ENCODE measurements at regions not wholly inside any gene's neighbourhood (a gene's known extent, or its start where the extent isn't known, plus 50 kb on each side); places are given as distances from the start of the nearest gene placed in this dataset.

DNA sequence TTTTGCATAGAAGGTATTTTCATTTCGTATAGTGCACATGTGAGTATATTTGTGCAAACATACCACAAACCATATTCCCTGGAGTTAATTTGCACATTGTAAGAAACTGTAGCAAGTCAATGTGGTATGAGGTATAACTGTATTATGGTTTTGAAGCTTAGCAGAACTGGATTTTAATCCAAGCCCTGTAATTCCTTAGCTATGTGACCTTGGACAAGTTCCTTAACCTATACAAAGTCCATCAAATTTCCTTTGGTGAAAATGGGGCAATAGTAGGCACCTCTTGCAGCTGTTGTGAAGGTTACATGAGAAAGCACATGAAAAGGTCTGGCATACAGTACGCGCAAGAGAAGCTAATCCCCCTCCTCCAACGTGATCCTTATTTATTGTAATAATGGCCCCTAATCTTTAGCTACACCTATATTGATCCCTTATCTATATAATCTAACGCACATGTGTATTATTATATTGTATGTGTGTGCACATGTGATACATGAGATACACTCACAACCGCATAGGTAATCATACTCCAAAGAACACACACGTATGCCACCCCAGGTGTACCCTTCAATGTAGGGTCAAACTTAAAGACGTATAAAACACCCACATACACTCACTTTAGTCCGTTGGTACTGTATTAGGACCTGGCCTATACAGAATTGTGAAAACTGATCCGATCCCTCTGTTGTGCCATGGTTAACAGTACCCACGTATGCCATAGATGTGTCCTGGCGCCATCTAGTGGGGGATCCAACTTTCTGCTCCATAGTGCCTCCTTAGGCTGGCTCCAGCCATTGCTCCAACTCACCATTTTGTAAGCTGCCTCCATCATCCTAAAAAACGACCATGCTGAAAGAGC is 402.9 kb upstream of the SLC14A2 start:
- Mint-ChIP-seq H3K4me3 (no peak overlapping the region), H3K9me3 (peaks cover 5% of the 10 kb centered on the region), H3K27ac (no peak overlapping the region), H3K36me3 (no peaks in the 10 kb centered on the region), H3K27me3 (peaks cover 2% of the 10 kb centered on the region), H3K4me1 (ENCODE audit: unreplicated experiment) (peaks cover 8% of the 10 kb centered on the region)
- DNase-seq (ENCODE audit: extremely low spot score, unreplicated experiment), result no peak
- TF ChIP-seq, protein P1, sequence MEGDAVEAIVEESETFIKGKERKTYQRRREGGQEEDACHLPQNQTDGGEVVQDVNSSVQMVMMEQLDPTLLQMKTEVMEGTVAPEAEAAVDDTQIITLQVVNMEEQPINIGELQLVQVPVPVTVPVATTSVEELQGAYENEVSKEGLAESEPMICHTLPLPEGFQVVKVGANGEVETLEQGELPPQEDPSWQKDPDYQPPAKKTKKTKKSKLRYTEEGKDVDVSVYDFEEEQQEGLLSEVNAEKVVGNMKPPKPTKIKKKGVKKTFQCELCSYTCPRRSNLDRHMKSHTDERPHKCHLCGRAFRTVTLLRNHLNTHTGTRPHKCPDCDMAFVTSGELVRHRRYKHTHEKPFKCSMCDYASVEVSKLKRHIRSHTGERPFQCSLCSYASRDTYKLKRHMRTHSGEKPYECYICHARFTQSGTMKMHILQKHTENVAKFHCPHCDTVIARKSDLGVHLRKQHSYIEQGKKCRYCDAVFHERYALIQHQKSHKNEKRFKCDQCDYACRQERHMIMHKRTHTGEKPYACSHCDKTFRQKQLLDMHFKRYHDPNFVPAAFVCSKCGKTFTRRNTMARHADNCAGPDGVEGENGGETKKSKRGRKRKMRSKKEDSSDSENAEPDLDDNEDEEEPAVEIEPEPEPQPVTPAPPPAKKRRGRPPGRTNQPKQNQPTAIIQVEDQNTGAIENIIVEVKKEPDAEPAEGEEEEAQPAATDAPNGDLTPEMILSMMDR (conservative IDR thresholded peaks at IDR 0.05), result peak; percentile 88

DNA sequence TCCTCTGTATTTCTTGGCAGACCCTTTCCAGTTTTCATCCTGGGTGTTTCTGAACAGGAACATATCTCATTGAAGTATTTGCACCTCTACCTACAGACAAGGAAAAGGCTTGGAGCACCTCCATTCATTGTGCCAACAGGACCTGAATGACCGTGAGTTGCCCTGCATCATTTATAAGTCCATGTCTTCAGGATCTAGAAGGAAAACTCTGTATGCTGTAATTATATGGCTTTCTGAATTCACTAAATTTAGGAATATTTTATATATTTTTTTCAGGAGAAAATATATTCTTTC is 402.3 kb upstream of the SLC14A2 start:
- no peak overlapping the region for H3K4me3 Mint-ChIP-seq
- H3K4me1 Mint-ChIP-seq (ENCODE audit: unreplicated experiment), result peaks cover 8% of the 10 kb centered on the region
- H3K9me3 Mint-ChIP-seq, result peaks cover 5% of the 10 kb centered on the region
- H3K27ac Mint-ChIP-seq, result no peak overlapping the region
- peaks cover 2% of the 10 kb centered on the region for H3K27me3 Mint-ChIP-seq
- H3K36me3 Mint-ChIP-seq, result no peaks in the 10 kb centered on the region
- DNase-seq (ENCODE audit: extremely low spot score, unreplicated experiment), result no peak
- TF ChIP-seq, protein P1 (conservative IDR thresholded peaks at IDR 0.05), result peak; percentile 31

DNA sequence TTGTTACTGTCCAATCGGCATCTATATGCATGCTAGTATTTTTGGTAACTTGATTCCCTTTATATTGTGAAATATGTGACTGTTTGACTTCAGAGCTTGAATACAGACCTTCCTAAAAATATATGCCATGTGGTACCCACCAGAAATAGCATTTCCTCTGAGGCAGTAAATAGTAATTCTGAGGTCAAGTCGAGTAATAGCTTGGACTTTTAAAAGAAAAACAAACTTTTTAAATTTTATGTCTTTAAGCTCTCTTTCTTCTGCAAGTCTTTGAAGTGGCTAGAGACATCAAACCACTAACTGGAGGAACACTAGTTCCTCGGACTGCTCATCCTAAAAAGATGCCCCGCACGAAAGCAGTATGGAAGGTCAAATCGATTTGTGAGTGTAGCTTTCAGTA is 396.8 kb upstream of the SLC14A2 start:
- TF ChIP-seq, protein P1 (conservative IDR thresholded peaks at IDR 0.05), result no peak
- H3K9me3 Mint-ChIP-seq, result no peaks in the 10 kb centered on the region
- H3K27me3 Mint-ChIP-seq, result no peaks in the 10 kb centered on the region
- DNase-seq (ENCODE audit: extremely low spot score, unreplicated experiment), result no peak
- H3K27ac Mint-ChIP-seq, result no peak overlapping the region
- no peaks in the 10 kb centered on the region for H3K36me3 Mint-ChIP-seq
- H3K4me3 Mint-ChIP-seq, result no peak overlapping the region
- H3K4me1 Mint-ChIP-seq (ENCODE audit: unreplicated experiment), result peaks cover 6% of the 10 kb centered on the region

DNA sequence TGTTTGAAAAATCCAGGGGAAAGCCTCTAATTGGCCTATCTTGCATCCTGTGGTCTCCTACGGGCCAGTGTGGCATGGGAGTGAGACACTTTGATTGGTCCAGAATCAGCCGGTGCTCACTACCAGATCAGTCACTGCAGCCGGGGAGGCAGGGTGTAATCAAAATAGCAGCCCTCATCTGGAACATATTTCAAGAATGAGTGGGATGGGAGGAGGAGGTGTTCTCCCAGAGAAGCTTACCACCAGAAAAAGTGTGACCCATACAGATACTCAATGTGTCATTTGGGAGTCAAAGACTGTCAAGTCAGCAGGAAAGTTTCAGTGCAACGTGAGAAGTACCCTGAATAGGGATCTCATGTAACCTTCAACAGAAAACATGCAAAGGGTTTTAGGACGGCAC is 393.9 kb upstream of the SLC14A2 start:
- Mint-ChIP-seq H3K36me3 (no peaks in the 10 kb centered on the region), H3K4me3 (no peak overlapping the region), H3K4me1 (ENCODE audit: unreplicated experiment) (peaks cover 6% of the 10 kb centered on the region), H3K9me3 (no peaks in the 10 kb centered on the region), H3K27me3 (no peaks in the 10 kb centered on the region), H3K27ac (no peak overlapping the region)
- TF ChIP-seq, protein P1 (conservative IDR thresholded peaks at IDR 0.05), result no peak
- no peak for DNase-seq (ENCODE audit: extremely low spot score, unreplicated experiment)

DNA sequence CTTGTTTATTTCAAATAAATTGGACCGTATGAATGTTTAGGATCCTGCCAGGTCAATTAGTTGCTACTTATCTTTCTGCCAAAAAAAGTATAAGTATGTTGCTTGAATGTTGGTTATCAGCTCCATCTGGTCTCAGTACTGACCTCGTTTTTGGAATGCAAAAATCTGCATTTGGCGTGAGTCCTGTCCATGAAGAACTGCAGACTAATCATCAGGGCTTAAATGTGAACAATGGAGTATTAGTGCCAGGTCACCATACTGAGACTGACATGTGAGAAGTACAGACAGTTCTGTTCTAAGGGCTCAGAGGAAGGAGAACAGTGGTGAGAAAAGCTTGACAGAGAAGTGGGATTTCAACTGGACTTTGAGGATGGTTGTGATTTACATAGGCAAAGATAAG is 393.1 kb upstream of the SLC14A2 start:
- Mint-ChIP-seq H3K9me3 (no peaks in the 10 kb centered on the region), H3K4me1 (ENCODE audit: unreplicated experiment) (peaks cover 6% of the 10 kb centered on the region), H3K27me3 (no peaks in the 10 kb centered on the region), H3K4me3 (no peak overlapping the region), H3K36me3 (no peaks in the 10 kb centered on the region), H3K27ac (no peak overlapping the region)
- no peak for DNase-seq (ENCODE audit: extremely low spot score, unreplicated experiment)
- TF ChIP-seq, protein P1 (conservative IDR thresholded peaks at IDR 0.05), result no peak
